ENCODE measurements at regions not wholly inside any gene's neighbourhood (a gene's known extent, or its start where the extent isn't known, plus 50 kb on each side); places are given as distances from the start of the nearest gene placed in this dataset.

GRCh38 chr1:209428241-209428921 lies 155.1 kb upstream of the CAMK1G start:
- no peak for DNase-seq (ENCODE audit: low spot score)

DNA sequence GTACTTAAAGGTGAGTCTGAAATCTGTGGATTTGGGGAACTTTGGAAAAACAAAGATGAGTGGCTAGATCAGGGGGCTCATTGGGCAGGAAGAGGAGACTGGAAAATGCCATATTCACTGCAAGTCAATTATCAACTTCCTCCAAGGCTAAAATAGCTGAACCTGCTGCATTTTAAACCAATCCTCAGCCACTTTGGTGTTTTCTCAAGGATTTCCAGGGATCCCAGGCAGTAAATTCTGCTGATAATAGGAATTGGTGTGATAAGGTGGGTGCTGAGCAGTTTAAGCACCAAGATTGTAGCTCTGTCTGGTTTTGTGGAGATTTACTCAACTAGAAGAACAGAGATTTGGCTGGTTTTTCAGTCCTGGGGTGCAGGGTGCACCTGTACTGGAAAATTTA lies 153.9 kb upstream of the CAMK1G start:
- DNase-seq (ENCODE audit: low spot score) = no peak

- DNase-seq (ENCODE audit: low spot score) = no peak
These were observed 153.4 kb upstream of the CAMK1G start for GRCh38 chr1:209430107-209430506.

GRCh38 chr1:209430821-209431259 lies 152.7 kb upstream of the CAMK1G start:
- DNase-seq (ENCODE audit: low spot score) = no peak

DNA sequence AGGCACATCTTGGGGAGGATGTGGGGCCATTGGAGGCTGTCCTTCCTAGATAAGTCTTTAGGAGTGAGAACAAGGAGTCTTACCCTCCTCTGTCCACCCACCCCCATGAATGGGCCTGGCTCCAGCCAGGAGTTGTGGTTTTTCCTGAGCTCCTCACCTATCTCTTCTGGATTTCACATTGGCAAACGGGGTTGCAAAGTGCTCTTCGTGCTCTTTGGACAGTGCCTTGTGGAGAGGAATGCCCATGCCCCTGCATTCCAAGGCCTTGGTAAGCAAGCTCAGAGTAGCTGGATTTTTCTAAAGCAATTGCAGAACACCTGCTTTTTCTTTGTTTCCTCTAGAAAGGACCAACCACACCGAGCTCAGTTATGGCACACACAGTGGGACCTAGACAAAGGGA lies 152.1 kb upstream of the CAMK1G start:
- no peak for DNase-seq (ENCODE audit: low spot score)

DNA sequence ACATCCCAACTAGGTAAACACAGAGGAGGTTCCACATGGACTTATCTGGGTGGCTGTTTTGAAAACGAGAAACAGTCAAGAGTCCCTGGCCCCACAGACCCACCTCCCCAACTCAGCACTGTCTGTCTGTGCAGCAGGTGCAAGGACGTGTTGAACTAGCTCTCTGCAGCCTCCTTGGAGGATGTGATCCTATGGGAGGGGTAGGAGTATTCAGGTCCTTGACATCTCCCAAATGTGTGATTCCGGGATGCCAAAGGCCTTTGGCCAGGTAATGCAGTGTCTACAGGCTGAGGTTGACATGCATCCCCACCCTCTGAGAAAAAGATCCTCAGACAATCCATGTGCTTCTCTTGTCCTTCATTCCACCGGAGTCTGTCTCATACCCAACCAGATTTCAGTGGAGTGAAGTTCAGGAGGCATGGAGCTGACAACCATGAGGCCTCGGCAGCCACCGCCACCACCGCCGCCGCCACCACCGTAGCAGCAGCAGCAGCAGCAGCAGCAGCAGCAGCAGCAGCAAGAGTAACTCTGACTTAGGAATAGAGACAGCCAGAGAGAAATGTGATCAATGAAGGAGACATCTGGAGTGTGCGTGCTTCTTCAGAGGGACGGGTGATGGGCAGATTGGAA lies 151.6 kb upstream of the CAMK1G start:
- DNase-seq (ENCODE audit: low spot score) = no peak

DNA sequence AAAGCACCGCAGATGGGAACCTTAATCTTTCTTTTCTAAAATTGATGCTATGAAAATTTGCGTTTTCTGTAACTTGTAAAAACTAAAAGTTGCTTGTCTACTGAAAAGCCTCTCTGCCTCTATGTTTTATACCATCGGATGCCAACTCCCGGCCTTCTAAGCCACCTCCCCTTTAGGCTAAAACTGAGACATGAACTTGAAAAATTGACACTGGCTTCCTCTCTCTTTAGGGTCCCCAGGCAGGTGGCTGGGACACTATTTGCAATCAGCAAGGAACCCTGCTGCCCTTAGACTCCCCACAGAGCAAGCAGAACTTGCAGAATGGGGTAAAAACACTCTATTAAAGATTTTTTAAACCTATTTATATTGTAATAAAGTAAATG lies 151.1 kb upstream of the CAMK1G start:
- no peak for DNase-seq (ENCODE audit: low spot score)

DNA sequence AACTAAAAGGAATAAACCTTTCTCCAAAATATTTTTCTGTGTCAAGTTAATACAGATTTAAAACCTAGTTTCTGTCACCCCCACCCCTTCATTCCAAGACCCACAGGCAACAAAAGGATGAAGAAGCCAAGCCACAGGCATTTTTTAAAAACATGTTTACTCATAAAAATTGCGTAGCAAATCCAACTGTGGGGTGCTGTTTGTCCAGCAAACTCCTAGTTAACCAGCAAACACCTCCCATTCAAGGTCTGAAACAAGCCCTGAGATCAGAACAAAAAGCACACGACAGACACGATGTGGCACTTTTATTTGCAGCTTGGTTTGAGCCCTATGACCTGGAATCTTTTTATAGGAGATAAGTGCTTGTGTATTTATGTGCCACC lies 149.9 kb upstream of the CAMK1G start:
- DNase-seq (ENCODE audit: low spot score) = no peak

- DNase-seq (ENCODE audit: low spot score) = no peak
These were observed 149.4 kb upstream of the CAMK1G start for GRCh38 chr1:209434066-209434465.

- DNase-seq (ENCODE audit: low spot score) = no peak
These were observed 148.8 kb upstream of the CAMK1G start for GRCh38 chr1:209434631-209435217.

DNA sequence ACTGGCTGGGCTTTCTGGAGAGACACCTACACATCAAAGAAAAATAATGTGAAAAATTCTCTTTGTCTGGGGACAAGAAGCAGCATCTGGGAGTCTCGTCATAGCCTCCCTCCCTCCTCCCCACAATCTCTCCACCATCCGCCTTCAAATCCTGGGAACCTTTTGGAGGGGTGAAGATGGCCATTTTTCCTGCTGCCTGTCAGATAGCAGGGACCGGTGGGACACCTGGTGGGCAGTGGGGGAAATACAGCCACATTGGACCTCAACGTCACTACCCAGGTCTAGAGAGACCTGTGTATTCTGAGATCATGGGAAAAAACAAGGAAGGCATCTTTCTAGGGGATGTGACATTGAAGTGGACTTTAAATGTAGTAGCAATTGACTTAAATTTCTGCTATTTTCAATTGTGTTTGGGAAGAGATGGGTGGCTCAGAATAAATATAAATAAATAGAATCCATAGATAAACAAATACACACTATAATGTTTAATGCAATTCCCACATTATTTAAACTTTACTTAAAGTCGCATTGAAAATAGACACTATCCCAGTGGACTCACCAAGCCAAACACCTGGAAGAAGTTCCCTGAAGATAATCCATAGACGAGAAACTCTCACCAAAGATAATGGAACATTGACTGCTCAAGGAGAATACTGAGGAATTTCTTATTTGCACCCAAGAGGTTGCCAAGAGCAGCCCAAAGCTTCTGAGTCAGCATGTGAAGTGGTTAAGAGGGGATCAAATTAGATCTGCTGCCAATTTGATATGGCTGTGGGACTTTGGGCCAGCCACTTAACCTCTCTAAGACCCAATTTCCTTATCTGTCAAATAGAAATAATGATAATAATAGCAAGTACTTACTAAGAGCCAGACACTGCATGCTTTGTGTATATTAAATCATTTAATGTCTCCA lies 147.6 kb upstream of the CAMK1G start:
- peak; percentile 61 for DNase-seq (ENCODE audit: low spot score)

- no peak for DNase-seq (ENCODE audit: low spot score)
These were observed 143.7 kb upstream of the CAMK1G start for GRCh38 chr1:209439828-209440227.

DNA sequence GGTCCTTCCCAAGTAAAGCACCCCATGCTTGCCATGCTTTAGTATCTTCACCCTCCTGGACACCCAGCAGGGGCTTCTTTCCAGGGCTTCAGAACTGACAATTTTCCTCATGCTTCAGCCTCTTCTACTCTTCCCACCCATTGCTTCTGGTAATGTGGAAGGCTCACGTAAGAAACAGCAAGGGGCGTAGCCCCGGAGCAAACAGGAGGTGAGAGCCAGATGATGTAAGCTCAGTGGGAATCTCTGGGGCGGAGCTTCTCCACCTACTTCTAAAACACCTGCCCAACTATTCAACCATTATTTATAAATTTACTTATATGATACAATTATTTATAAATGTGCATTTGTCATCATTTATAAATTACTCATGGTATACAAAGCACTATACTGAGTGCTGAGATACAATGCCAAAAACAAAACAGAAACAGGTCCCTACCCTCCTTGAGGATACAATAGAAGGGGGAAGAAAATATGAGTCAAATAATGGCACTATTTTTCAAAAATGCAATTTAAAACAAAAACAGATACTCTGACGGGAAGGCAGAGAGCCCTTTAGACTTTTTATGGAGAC lies 140.1 kb upstream of the CAMK1G start:
- DNase-seq (ENCODE audit: low spot score) = no peak

- DNase-seq (ENCODE audit: low spot score) = no peak
These were observed 139.4 kb upstream of the CAMK1G start for GRCh38 chr1:209443975-209444651.

GRCh38 chr1:209444961-209445360 lies 138.6 kb upstream of the CAMK1G start:
- DNase-seq (ENCODE audit: low spot score) = no peak

GRCh38 chr1:209445576-209445975 lies 137.9 kb upstream of the CAMK1G start:
- no peak for DNase-seq (ENCODE audit: low spot score)

- no peak for DNase-seq (ENCODE audit: low spot score)
These were observed 137.2 kb upstream of the CAMK1G start for GRCh38 chr1:209446356-209446755.

DNA sequence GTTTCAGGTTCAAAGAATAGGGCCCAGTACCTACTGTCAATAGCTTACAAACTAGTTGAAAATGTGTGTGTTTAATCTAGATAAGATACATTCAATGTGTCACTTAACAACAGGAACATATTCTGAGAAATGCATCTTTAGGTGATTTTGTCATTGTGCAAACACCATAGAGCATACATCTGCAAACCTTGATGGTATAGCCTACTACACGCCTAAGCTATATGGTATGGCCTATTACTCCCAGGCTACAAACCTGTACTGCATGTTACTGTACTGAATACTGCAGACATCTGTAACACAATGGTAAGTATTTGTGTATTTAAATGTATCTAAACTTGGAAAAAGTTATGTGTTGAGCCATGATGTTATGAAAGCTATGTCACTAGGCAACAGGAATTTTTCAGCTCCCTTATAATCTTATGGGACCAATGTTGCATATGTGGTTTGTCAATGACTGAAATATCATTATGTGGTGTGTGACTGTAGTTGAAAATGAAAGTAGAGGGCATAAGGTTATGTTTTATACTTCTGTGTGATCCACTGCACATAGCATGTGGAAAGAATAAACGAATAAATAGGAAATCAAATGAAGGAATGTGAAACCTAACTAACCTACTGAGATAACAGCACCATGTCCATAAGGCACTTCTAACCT lies 129.0 kb upstream of the CAMK1G start:
- no peak for DNase-seq (ENCODE audit: low spot score)

- DNase-seq (ENCODE audit: low spot score) = peak; percentile 19
These were observed 128.4 kb upstream of the CAMK1G start for GRCh38 chr1:209455145-209455544.

- no peak for DNase-seq (ENCODE audit: low spot score)
These were observed 127.7 kb upstream of the CAMK1G start for GRCh38 chr1:209455661-209456358.

- DNase-seq (ENCODE audit: low spot score) = no peak
These were observed 126.6 kb upstream of the CAMK1G start for GRCh38 chr1:209456878-209457277.

Measured in RKO (cell line).